Osteocyte (in vitro differentiated cells): ENCODE measurements at regions not wholly inside any gene's neighbourhood (a gene's known extent, or its start where the extent isn't known, plus 50 kb on each side); places are given as distances from the start of the nearest gene placed in this dataset.

Source experiments
- DNase-seq: peaks from one replicate; pipeline ENCODE4 v3.0.0; 2021; ENCODE audit warnings: mixed read lengths; ENCODE audit not compliant: unreplicated experiment; ENCODE audit errors: extremely low spot score
- H3K27ac Mint-ChIP-seq: one replicate; pipeline ENCODE4 v1.8.0; 2021; ENCODE audit warnings: mild to moderate bottlenecking, mixed read lengths; ENCODE audit not compliant: unreplicated experiment
- H3K27me3 Mint-ChIP-seq: one replicate; pipeline ENCODE4 v1.8.0; 2021; ENCODE audit warnings: mixed read lengths; ENCODE audit not compliant: unreplicated experiment
- H3K36me3 Mint-ChIP-seq: one replicate; pipeline ENCODE4 v1.8.0; 2021; ENCODE audit warnings: mixed read lengths; ENCODE audit not compliant: unreplicated experiment
- H3K4me1 Mint-ChIP-seq: one replicate; pipeline ENCODE4 v1.8.0; 2021; ENCODE audit warnings: mixed read lengths; ENCODE audit not compliant: unreplicated experiment
- H3K4me3 Mint-ChIP-seq: one replicate; pipeline ENCODE4 v1.8.0; 2021; ENCODE audit warnings: mild to moderate bottlenecking, moderate library complexity, mixed read lengths; ENCODE audit not compliant: unreplicated experiment
- H3K9me3 Mint-ChIP-seq: one replicate; pipeline ENCODE4 v1.8.0; 2021; ENCODE audit warnings: mixed read lengths; ENCODE audit not compliant: unreplicated experiment
- TF ChIP-seq, protein P1 (sequence below): fragments of 200-600 bp; sonication (generic); IDR thresholded peaks from 2 replicates; pipeline ENCODE4 v1.5.0; 2021; ENCODE audit warnings: antibody characterized with exemption, mild to moderate bottlenecking, moderate library complexity

GRCh38 chr15:95822961-95823360 is 507.5 kb upstream of the NR2F2 start:
- H3K4me1 Mint-ChIP-seq, result no peaks in the 10 kb centered on the region
- H3K9me3 Mint-ChIP-seq, result no peaks in the 10 kb centered on the region
- no peak for DNase-seq
- no peaks in the 10 kb centered on the region for H3K36me3 Mint-ChIP-seq
- no peak overlapping the region for H3K27ac Mint-ChIP-seq
- no peak overlapping the region for H3K4me3 Mint-ChIP-seq
- no peaks in the 10 kb centered on the region for H3K27me3 Mint-ChIP-seq
- TF ChIP-seq, protein P1, sequence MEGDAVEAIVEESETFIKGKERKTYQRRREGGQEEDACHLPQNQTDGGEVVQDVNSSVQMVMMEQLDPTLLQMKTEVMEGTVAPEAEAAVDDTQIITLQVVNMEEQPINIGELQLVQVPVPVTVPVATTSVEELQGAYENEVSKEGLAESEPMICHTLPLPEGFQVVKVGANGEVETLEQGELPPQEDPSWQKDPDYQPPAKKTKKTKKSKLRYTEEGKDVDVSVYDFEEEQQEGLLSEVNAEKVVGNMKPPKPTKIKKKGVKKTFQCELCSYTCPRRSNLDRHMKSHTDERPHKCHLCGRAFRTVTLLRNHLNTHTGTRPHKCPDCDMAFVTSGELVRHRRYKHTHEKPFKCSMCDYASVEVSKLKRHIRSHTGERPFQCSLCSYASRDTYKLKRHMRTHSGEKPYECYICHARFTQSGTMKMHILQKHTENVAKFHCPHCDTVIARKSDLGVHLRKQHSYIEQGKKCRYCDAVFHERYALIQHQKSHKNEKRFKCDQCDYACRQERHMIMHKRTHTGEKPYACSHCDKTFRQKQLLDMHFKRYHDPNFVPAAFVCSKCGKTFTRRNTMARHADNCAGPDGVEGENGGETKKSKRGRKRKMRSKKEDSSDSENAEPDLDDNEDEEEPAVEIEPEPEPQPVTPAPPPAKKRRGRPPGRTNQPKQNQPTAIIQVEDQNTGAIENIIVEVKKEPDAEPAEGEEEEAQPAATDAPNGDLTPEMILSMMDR, result no peak

- no peak for DNase-seq
- no peak overlapping the region for H3K4me3 Mint-ChIP-seq
- no peaks in the 10 kb centered on the region for H3K27me3 Mint-ChIP-seq
- TF ChIP-seq, protein P1, result no peak
- no peak overlapping the region for H3K27ac Mint-ChIP-seq
- H3K36me3 Mint-ChIP-seq, result no peaks in the 10 kb centered on the region
- no peaks in the 10 kb centered on the region for H3K9me3 Mint-ChIP-seq
- peaks cover under 1% of the 10 kb centered on the region for H3K4me1 Mint-ChIP-seq
Observed at GRCh38 chr15:95825208-95825607, 505.3 kb upstream of the NR2F2 start.

DNA sequence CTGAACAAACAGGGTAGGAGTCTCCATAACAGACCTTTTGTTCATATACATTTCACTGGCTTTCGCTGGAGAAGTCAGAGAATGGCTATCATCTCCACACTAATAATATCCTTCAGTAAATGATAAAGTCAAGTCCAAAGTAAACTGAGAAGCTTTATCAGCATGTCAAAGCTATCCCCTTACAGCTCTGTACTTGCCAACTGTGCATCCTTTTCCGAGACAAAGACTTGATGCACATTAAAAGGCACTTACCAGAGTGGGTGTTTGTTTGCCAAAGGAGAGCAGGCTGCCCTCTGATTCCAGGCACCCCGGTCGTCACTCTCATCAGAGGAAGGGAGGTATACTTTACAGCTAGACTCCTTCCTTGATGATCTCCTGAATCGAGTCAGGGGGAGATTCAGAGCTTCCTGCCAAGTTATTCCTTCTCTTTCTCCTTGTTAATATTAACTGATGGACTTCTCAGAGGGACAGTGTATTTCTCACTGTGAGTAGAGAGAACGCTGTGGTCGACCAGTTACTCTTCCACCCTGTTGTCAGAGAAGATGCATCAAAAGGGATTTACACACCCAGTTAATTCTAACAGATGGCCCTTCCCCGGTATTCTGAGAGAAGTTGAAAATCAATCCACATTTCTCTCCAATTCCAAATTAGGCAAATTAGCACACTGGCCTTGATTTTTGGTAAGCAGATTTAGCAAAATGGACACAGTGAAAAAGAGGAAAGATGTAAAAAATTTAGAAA is 504.7 kb upstream of the NR2F2 start:
- DNase-seq, result no peak
- no peaks in the 10 kb centered on the region for H3K9me3 Mint-ChIP-seq
- no peaks in the 10 kb centered on the region for H3K36me3 Mint-ChIP-seq
- TF ChIP-seq, protein P1, result no peak
- H3K27ac Mint-ChIP-seq, result no peak overlapping the region
- H3K4me1 Mint-ChIP-seq, result peaks cover 5% of the 10 kb centered on the region
- H3K27me3 Mint-ChIP-seq, result no peaks in the 10 kb centered on the region
- no peak overlapping the region for H3K4me3 Mint-ChIP-seq

DNA sequence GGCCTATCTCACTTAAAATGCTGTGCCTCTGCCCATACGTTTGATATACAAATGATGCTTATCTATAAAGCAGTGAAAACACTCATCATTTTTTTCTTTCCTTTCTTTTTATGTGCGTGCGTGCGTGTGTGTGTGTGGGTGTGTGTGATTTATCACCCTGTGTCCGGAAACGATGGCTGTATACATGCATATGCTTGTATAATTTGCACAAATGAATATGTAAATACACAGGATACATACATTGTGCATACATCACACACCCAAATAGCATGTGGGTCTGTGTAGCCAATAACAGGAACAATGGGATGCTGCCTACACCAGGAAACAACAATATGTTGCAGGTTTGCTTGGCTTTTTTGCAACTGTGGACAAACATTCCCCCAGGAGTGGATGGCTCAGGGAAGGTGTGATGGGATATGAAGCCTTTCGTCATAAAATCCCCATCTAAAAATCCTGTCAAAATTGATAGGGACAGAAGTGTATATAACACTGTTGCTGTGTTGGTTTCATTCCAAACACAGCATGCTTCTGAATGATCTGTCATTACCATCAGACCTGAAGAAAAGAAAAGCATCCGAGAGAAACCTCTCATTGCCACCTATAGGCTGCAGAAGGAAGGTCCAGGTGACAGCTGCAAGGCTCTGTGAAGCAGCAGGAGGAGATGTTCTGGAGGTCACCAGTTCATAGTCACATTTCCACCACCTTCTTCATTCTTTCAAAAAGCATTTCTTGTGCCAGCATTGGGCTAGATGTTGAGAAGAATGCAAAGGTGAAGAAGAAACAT is 503.9 kb upstream of the NR2F2 start:
- Mint-ChIP-seq H3K36me3 (no peaks in the 10 kb centered on the region), H3K4me1 (peaks cover 5% of the 10 kb centered on the region), H3K27ac (no peak overlapping the region), H3K9me3 (no peaks in the 10 kb centered on the region), H3K4me3 (no peak overlapping the region), H3K27me3 (no peaks in the 10 kb centered on the region)
- TF ChIP-seq, protein P1, result peak; percentile 23
- DNase-seq, result no peak

GRCh38 chr15:95829062-95829461 is 501.4 kb upstream of the NR2F2 start:
- TF ChIP-seq, protein P1, result no peak
- H3K4me1 Mint-ChIP-seq, result peaks cover 5% of the 10 kb centered on the region
- no peaks in the 10 kb centered on the region for H3K9me3 Mint-ChIP-seq
- H3K4me3 Mint-ChIP-seq, result no peak overlapping the region
- no peak for DNase-seq
- no peaks in the 10 kb centered on the region for H3K36me3 Mint-ChIP-seq
- H3K27ac Mint-ChIP-seq, result no peak overlapping the region
- H3K27me3 Mint-ChIP-seq, result no peaks in the 10 kb centered on the region
